GM12865 (cell line): ENCODE measurements at regions not wholly inside any gene's neighbourhood (a gene's known extent, or its start where the extent isn't known, plus 50 kb on each side); places are given as distances from the start of the nearest gene placed in this dataset.

Experiments used
- DNase-seq: peaks from one replicate; pipeline ENCODE4 v3.0.0; 2010; ENCODE audit warnings: low read depth
- H3K4me3 ChIP-seq: 2 replicates; pipeline ENCODE4 v1.5.1; 2011; ENCODE audit warnings: mild to moderate bottlenecking, low read depth, low read length, control low read depth
- TF ChIP-seq, protein P1 (sequence below): IDR thresholded peaks from 2 replicates; pipeline ENCODE4 v1.5.1; 2011; ENCODE audit warnings: low read length, control low read depth, low read depth, inconsistent platforms; ENCODE audit not compliant: insufficient read depth; ENCODE audit errors: missing control alignments

DNA sequence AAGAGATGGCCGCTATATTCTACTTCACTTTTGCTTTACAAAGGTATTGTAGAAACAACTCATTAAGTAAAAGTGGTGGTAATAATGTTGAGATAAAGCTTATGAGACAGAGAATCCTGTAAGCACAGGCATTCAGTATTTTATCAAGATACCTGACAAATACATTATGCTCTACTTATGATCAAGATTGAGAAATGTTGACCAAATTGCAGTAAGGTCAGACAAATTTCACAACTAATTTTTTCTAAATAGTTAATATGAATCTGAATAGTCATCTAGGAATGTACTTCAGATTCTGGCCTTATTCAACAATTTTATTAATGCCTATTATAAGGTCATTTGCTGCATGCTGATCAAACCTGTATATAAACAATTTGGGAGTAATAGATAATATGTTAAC lies 95.1 kb upstream of the MBNL1 start:
- no peak for DNase-seq
- H3K4me3 ChIP-seq: no peak overlapping the region
- TF ChIP-seq, protein P1, sequence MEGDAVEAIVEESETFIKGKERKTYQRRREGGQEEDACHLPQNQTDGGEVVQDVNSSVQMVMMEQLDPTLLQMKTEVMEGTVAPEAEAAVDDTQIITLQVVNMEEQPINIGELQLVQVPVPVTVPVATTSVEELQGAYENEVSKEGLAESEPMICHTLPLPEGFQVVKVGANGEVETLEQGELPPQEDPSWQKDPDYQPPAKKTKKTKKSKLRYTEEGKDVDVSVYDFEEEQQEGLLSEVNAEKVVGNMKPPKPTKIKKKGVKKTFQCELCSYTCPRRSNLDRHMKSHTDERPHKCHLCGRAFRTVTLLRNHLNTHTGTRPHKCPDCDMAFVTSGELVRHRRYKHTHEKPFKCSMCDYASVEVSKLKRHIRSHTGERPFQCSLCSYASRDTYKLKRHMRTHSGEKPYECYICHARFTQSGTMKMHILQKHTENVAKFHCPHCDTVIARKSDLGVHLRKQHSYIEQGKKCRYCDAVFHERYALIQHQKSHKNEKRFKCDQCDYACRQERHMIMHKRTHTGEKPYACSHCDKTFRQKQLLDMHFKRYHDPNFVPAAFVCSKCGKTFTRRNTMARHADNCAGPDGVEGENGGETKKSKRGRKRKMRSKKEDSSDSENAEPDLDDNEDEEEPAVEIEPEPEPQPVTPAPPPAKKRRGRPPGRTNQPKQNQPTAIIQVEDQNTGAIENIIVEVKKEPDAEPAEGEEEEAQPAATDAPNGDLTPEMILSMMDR: no peak

DNA sequence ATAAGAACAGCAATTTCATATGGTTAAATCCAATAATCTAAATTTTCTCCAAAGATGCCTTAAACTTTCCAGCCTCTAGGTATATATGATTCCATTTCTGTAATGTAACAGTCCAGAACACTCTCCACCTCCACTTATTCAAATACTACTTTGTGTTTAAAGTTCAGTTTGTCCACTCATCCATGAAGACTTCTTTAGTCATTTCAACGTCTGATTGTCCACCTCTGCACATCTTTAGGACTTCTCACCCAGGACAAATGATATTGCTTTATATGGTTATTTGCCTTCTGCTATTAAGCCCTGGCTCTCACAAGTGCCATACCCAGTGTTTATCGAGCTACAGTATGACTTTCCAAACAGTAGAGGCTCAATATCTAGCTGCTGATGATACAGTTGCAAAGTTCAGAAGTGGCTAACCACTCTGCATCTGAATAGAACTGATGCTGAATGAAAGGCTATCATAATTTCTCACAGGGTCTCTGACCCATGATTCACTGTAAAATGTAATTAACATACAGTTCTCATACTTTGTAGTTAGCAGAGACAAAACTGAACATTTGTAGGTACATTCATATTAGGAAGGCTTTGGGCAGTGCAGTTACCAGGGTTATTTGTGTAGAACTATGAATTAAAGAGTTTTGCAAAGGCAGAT lies 93.7 kb upstream of the MBNL1 start:
- DNase-seq: no peak
- TF ChIP-seq, protein P1: no peak
- no peak overlapping the region for H3K4me3 ChIP-seq

DNA sequence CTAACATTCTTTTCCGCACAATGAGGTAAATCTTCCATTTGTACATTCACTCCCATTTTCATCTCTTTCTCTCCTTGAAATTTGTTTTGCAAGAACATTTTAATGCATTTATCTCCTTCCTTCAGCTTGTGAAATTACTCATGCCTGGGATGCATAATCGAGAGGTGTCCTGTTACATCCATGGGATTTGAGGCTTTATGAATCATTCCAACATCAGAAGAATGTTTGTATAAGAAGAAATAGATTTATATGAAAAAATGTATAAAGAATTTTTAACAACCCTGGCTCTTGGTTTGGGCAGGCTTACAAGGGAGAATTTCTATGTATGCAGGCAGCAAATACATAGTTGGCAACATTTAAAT lies 93.2 kb upstream of the MBNL1 start:
- H3K4me3 ChIP-seq: no peak overlapping the region
- DNase-seq: no peak
- TF ChIP-seq, protein P1: no peak

DNA sequence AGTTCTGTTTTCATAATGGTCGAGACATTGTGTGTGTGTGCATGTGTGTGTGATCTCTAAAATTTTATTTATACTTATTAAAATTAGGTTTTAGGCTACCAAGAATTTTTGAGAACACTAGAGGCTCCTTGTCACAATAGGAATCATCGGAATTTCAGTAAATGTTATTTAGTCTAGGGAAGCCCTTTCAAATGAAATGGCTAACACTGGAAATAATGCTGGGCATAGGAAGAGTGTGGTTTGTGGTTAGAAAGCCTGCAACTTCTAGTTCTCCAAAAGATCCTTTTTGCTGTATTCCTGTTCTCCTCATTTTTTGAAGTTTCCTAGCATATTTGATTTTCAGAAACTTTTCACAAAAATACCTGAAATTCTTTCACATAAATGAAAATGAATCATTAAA lies 92.5 kb upstream of the MBNL1 start:
- TF ChIP-seq, protein P1: no peak
- DNase-seq: no peak
- H3K4me3 ChIP-seq: no peak overlapping the region

DNA sequence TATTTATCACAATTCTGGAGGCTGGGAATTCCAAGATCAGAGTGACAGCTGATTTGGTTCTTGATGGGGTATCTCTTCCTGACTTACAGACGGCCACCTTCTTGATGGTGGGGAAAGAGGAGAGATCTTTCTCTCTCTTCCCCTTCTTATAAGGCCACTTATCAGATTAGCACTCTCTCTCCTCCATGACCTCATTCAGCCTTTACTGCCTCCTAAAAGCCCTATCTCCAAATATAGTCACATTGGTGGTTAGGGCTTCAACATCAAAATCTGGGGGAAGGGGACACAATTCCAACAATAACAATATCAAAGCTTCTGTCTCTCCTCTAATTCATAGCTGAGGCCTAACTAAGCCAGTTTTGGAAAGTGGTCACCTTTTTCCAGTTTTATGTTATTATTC lies 91.7 kb upstream of the MBNL1 start:
- TF ChIP-seq, protein P1: no peak
- no peak for DNase-seq
- no peak overlapping the region for H3K4me3 ChIP-seq

DNA sequence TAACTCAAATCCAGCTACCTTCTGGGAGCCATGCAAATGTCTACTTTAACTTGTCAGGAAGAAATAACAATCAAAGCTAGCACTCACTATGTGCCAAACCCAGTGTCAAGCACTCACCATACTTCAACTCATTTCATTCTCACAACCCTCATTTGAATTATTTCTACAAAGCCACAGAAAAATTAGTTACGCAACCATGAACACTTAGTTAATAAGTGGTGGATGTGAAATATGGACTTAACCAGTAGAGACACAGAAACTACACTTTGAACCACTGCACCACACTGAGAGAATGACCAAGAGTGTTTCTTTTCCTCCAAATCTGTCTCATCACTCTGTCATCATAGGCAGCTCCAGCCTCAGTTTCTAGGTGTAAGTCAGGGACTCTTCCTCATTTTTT lies 91.0 kb upstream of the MBNL1 start:
- H3K4me3 ChIP-seq: no peak overlapping the region
- DNase-seq: no peak
- TF ChIP-seq, protein P1: no peak

DNA sequence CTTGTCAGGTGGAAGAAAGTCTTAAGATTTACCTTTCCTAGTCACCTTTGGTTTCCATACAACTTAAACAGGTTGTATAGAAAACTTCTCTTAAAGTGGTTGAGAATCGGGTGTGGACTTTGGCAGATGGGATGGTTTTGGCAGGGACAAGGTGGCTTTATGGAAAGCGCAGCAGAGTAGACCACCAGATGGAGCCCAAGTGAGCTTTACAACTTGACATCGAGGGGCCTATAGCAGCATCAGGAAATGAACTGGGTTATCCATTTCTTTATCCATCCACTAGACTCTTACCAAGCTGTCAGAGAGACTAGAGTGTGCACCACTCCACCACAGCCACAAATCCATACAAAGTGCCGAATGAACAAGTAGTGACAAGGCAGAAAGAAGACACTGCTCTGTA lies 85.3 kb upstream of the MBNL1 start:
- peak; percentile 75 for DNase-seq
- no peak overlapping the region for H3K4me3 ChIP-seq
- TF ChIP-seq, protein P1: peak; percentile 66
